GM18498 (cell line): ENCODE measurements at regions not wholly inside any gene's neighbourhood (a gene's known extent, or its start where the extent isn't known, plus 50 kb on each side); places are given as distances from the start of the nearest gene placed in this dataset.

Experiments used
- ATAC-seq: cut with Tn5 transposase; IDR thresholded peaks from one replicate; pipeline ENCODE4 v1.9.1; 2021; ENCODE audit warnings: mild to moderate bottlenecking, moderate library complexity; ENCODE audit not compliant: unreplicated experiment

DNA sequence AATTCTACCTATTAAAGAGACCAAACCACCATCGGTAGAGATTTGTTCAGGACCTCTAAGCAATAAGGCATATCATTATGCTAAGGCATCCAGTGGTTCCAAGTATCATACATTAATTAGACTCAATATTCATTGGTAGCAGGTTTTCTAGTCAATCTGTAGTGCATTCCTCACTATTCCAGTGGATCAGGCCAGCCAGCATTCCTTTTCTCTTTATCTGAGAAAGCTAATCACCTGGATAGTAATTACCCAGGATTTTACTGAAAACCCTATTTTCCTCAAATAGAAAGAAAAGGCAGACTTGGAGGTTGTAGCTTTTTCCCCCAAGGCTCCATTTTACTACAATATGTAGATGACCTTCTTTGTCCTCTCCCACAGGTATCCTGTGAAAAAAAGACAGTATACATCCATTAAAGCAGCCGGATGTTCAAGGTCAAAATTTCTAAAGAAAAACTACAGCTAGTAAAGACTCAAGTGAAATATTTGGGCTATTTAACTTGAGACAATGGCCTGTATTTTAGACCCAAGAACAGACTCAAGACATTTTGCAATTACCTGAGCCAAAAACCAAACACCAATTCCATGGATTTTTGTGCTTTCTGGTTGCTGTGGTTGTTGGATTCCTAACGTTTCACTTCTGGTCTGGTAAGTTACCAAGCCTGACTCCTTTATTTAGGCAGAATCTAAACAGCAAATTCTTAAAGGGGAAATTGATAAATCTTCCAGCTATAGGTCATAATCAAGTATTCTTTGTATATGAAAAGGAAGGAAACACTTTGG, 149.1 kb upstream of the MOCS1 start:
- ATAC-seq: no peak

DNA sequence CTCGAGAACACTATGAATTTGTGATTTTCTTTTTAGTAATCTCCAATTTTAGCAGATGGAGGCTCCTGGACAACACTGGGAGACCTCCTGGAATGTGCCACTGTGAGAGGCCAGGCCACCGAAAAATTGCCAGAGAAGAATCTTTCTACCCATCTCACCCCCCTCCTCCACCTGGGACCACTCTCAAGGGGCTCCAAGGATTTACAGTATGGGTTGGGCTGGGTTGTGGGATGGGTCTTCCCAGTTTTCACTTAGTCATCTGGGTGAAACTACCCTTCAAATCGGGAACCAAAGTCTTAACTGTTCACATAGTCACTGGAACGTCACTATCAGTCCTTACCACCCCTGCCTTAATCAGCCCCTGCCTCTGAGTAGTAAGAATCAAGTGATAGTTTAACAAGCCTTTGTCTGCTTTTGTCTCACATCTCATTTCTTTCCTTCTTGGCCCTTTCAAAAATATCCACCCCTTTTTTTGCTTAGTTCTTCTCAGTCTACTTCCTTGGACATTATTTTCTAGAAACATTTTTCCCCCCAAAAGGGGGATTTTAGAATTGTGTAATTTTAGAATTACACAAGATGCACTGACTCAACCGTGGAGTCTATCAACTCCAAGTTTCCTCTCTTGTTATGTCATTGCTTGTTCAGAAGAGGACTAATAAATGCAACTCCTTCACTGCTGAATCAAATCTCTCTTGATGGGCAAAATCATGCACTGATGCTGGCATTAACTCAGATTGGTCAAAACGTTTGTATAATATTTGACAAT, 148.2 kb upstream of the MOCS1 start:
- ATAC-seq: no peak

DNA sequence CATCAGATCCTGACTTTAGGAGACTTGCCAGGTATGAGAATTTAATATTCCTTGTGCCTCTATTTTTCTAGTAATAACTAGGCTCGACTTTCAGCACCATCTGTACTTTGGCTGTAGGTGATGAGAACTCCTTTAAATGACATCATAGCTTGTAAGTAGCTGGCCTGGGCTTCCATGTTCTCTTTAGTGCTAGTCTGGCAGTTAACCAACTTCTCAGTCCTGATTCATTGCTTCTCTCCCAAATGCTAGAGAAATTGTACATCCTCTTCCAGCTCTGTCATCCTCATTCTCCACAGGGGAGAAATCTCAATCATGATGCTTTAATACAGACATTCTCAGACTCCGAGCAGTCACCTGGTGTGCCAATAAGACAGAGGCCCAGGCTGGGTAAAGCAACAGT, 143.5 kb upstream of the MOCS1 start:
- no peak for ATAC-seq

DNA sequence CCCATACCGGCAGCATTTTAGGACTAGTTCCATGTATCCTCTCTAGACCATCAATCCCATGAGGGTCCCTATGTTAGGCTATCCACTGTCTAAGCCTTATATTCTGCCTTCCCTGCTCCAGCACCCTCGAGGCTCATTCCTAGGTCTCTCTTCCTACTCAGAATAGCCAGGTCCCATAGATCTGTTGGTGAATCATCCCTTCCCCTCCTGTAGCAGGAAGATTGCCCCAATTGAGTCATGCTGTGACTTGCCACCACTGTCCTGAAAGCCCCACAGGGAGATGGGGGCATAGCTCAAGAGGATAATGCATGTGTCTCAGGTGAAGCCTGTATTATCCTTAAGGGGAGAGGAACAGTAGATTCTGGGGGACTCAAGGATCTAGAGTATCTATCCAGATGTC, 143.1 kb upstream of the MOCS1 start:
- ATAC-seq: no peak

DNA sequence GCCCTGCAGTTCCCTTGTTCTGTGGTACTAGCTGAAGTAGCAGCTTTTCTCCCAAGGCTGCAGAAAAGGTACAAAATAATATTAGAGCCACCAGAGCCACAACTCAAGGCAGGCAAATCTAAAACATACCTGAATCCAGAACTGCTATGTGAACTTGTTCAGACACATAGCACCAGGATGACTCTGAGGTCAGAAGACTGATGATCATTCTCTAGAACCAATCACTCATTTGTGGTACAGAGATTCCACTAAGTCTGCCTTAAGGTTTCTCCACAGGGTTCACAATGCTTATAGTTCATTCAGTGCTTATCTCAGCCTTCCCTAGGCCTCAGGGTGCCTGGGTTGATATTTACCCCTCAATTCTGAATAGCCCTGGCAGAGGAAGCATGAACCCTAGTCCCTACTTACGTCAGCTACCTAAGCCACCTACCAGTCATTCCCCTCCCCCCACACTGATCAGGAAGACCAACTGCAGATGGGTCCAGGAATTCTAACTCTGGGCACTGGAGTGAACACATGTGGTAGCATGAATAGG, 140.9 kb upstream of the MOCS1 start:
- no peak for ATAC-seq

DNA sequence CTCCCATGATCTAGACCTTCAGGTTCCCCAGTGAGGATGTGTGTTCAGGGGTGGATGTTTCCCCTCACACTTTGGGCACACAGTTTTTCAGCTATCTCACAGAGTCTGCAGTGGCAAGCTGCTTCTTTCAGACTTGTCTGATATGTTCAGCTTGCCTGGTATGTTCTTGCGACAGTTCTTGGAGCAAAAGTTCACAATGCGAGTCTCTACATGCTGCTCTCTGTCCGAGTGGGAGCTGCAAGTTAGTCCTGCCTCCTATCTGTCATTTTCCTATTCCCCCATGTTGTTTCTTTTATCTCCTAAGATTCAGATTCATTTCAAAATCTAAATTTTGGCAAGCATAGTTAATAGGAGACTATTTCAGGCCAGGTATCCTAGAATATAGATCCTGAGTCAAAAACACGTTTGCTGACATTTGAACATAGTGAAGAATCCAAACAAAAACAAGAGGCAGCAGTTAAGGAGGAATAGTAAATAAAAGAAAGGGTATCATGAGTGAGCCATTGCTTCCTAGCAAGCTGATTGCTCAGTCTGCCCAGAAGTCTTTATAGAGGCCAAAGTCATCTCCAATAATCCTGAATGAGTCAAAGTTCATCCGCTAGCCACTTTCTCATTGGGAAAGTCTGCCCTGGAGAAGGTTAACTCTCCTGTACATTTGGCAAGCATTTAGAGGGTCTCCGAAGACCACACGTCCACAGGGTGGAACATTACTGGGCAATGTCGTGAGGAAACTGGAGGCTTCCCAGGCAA, 140.2 kb upstream of the MOCS1 start:
- no peak for ATAC-seq

DNA sequence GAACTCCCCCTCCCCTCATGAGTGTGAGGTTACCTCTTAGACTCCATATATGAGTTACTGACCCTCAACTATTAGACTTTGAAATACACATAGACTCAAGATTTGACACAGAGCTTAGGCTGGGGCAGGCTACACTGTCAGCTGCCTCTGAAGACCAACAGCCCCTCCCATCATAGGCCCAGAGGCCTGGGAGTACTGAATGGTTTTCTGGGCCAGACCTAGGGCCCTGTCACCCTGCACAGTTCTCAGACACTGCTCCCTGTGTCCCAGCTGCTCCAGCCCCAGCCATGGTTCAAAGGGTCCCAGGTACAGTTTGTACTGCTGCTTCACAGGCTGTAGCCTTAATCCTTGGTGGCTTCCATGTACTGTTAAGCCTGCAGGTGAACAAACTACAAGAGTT, 132.1 kb upstream of the MOCS1 start:
- no peak for ATAC-seq

DNA sequence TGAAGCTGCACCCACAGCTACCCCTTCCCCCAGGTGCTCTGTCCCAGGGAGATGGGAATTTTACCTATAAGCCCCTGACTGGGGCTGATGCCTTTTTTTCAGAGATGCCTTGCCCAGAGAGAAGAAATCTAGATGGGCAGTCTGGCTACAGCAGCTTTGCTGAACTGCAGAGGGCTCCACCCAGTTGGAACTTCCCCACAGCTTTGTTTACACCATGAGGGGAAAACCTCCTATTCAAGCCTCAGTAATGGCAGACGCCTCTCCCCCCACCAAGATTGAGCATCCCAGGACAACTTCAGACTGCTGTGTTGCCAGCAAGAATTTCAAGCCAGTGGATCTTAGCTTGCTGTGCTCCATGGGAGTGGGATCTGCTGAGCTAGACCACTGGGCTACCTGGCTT, 122.6 kb upstream of the MOCS1 start:
- no peak for ATAC-seq

DNA sequence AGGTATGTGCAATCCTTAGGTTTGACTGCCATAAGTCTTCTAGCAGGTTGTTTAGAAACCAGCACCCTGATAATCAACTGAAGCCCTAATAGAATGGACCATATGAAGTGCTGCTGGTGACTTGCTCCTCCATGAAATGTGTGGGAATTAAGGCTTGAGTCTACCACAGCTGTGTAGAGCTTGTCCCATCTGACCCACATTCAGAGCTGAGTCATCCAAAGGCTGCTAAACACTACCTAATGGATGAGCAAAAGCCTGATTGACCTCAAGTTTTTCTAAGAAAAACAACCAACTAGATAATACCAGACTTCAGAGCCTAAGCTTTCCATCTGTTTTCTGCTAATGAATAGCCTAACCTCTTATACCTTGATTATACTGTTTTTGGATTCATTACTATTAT, 120.3 kb upstream of the MOCS1 start:
- no peak for ATAC-seq

DNA sequence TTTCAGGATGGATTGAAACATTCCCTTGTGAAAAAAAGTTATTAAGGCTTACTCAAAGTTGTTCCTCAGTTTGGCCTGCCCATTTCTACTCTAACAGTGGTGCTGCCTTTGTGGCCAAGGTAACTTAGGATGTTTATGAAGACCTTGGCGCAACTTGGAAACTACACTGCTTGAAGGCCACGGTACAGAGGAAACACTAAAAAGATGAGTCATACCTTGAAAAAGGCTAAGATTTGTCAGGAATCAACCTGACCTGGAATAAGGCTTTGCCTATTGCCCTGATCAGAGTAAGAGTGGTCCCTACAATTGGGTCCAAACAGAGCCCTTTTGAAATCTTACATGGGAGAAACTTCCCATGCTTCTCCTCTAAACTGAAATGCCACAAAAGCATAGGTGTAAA, 119.9 kb upstream of the MOCS1 start:
- ATAC-seq: no peak

DNA sequence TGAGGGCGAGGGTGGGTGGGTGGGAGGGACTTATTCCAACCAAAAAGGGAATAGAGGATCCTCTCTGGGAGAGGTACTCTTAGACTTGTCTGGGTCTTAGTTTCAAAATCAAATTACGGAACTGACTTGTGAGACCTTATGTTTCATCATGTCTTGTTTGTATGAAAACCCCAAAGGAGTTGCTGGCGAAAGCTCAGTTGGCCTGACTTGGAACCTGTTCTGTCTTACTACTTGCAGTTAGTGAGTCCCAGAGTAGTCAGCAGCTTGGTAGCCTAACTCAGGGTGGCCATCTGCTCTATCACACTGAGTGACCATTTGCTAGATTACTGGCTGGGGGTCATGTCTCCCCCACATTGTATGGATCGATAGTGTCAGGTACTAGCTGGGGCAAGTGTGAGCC, 114.9 kb upstream of the MOCS1 start:
- ATAC-seq: no peak

DNA sequence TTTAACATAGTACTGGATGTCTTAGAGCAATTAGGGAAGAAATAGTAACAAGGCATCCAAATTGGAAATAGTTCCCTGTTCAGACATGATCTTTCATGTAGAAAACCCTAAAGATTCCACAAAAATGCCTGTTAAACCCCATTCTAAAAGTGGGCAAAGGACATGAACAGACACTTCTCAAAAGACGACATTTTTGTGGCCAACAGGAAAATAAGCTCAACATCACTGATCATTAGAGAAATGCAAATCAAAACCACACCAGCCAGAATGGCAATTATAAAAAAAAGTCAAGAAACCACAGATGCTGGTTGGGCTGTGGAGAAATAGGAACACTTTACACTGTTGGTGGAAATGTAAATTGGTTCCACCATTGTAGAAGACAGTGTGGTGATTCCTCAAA, 109.9 kb upstream of the MOCS1 start:
- ATAC-seq: no peak

DNA sequence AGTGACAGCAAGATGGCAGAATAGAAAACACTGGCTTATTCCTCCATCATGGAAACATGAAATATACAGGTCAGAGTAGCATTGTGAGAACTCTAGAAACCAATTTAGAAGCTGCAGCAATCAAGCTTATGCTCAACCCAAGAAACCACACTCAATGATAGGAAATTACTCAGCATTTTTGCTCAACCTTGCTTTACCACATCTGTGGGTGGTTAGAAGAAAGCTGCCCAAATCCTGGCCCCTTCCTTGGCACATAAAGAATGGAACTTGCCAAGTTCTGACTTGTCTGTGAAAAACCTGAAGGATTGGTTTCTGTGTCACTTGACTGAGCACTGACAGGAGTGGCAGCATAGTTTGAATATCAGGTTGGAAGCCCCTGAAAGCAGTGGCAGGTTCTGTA, 108.0 kb upstream of the MOCS1 start:
- ATAC-seq: no peak

DNA sequence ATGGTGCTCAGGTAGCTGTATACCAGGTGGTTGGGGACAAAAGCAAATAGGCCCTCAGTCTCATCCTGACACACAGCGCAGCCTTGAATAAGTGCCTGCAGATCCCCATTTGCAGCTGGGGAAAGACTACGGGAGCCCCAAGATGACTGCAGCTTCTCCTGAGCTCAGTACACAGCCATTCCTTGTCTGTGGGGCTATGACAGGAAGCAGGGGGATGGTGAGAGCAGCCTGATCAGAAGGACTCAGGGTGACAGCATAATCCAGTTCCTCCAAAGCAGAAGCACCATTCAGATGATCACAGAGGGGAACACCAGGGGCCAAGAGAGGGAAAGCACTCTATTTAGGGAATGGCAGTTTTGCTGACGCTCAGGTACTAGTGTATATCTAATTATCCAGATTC, 104.8 kb upstream of the MOCS1 start:
- no peak for ATAC-seq

DNA sequence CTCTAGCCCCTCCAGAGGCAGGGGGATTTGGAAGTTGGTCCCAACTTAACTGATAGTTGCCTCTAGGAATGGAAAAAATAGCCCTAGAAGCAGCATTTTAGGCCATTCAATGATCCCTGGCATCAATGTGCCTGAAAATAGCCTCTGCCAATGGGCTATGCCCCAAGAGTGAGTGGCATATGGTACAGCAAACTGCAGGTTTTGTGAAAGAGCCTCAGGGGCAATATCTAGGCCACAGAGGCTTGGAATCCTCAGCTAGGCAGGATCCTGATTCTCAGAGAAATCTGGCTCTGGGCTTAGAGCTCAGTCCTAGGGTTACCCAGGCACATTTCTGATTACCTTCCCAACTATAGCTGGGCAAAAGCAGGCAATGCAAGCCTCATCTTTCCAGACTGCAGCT, 104.4 kb upstream of the MOCS1 start:
- ATAC-seq: no peak

DNA sequence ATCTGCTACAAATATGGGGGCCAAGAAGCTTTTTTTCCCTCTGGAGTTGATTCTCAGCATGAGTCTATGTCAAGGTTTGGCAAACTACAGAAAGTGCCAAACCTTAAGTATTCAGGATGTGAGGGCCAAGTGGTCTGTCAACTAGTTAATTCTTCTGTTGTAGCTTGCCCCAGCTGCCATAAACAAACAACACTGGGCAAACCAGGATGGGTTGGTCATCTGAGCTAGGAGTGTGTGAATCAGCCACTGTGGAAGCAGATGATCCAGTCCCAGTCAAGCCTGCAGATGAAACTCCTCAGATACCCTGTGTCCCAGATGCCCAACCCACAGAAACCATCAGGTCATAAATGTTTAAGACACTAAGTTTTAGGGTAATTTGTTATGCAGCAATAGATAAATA, 103.0 kb upstream of the MOCS1 start:
- ATAC-seq: no peak

DNA sequence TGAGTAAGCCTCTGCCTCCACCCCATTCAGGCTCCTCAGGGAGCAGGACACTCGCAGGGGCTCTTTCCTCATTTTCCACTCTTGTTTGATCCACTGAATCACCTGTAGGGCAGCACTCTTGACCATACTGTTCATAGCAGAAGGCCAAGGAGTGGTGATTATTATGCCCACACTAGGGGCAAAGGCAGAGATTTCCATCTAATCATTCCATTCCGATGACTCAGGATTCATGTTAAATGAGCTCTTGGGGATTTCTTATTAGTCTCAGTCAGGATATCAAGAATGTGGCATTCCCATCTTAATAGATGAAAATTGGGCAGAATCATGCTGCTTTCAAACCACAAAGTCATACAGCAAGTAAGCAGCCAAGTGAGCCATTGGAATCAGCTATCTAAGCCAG, 101.9 kb upstream of the MOCS1 start:
- ATAC-seq: no peak

DNA sequence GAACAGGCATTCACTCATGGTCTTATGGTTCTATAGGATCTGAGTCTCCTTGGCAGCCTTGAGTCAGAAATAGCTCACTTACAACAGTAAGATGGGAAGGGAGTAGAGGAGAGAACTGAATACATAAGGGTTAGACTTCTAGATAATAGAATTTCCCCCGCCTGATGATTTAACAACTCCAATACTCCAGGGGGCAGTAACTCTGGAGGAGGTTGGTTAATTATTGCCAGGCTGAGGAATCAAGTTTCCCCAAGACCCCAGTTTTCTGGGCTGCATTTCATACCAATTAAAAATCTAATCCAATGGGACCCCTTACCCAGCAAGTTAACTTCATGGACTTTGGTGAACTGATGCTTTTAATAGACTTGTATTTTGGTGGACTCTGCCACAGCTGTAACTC, 94.2 kb upstream of the MOCS1 start:
- ATAC-seq: no peak

DNA sequence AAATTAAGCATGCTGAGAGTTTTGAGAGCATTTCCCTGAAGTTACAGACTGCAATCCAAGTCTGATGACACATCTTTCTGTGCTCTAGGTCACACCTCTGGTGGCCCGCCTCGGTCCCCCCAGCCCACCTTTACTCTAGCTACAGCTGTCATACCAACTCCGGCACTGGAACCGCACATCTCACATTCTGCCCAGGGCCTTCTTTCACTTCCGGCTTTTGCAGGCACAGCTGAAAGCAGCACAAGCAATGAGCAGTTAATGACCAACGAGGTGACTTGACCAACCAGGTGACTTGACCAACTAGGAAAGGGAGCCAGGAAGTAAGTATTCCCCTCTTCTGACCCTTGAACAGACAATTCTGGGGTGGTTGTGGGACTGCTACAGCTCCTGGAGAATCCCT, 88.6 kb upstream of the MOCS1 start:
- no peak for ATAC-seq

DNA sequence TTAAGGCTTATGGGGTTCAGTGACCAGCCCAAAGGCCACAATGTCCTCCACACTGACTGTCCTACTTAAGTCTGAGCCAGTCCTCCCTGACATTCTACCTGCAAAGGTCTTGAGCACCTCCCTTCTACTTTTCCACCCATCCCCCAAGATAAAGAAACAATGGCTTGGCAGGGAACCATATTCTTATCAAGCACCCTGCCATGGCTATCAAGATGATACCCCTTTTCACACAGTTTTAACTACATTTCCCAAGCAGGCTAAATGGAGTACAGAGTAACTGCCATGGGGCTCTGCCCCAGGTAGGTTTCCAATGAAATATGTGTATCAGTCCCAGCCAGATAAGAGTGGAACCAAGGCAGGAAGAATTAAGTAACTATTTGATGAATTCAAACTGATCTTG, 85.9 kb upstream of the MOCS1 start:
- no peak for ATAC-seq

DNA sequence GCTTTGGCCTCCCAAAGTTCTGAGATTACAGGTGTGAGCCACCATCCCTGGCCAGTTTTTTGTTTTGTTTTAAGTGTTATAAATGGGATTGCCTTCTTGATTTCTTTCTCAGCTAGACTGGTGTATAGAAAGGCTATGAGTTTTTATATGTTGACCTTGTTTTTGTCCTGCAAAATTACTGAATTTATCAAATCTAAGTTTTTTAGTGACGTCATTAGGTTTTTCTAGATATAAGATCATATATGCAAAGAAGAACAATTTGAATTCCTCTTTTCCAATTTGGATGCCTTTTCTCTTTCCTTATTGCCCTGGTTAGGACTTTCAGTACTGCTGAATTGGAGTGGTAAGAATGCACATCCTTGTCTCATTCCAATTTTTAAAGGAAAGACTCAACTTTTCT, 81.3 kb upstream of the MOCS1 start:
- no peak for ATAC-seq

DNA sequence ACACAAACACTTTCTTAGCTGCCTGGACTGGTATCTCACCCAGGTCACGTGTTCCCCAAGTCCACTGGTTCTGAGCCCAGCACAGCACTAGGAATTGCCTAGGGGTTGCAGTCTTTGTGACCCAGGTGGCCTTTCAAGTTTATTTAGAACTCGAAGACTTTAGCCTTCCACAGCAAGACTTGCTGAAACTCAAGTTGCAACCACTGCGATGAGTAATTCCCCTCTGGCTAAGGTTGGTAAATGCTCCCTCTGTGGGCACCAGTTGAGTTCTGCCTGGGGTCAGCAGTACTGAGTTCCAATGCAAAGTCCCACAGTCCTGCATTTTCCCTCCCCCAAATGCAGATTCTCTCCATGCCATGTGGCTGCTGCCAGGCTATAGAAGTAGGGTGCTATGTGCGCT, 77.6 kb upstream of the MOCS1 start:
- ATAC-seq: no peak
